ENCODE measurements at regions not wholly inside any gene's neighbourhood (a gene's known extent, or its start where the extent isn't known, plus 50 kb on each side); places are given as distances from the start of the nearest gene placed in this dataset.

DNA sequence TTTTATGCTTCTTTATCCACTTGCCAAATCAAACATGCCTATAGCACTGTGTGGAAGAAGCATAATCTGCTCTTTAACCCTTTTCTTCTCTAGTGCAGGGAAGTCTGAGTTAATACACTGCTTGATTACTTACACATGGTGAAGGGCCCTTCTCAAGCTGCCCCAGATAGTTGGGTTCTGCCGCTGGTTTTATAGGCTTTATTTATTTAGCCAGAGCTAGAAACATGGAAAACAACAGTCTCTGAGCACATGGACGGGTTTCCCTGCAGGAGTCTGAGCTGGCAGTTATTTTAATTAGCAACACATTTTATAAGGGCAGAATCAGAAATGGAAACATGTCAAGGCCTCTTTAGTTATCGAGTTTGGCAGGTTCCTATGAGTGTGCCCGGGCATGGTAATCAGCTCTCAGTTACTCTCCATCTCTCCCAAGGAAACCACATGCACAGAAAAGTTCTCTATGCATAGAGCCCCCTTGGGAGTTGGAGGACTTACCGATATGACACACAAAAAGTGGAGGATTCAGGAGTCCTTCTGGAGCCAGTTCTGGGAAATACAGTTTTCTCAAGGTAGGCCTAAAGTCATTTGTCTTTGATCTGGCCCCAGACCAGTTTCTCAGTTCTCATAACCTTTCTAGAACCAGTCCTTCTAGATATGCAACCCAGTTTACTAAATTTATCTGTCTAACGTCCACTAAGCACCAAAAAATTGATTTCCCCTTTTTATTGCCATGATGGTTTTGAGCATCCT lies 564.8 kb downstream of the ACTL7B start:
- TF ChIP-seq, protein P1, sequence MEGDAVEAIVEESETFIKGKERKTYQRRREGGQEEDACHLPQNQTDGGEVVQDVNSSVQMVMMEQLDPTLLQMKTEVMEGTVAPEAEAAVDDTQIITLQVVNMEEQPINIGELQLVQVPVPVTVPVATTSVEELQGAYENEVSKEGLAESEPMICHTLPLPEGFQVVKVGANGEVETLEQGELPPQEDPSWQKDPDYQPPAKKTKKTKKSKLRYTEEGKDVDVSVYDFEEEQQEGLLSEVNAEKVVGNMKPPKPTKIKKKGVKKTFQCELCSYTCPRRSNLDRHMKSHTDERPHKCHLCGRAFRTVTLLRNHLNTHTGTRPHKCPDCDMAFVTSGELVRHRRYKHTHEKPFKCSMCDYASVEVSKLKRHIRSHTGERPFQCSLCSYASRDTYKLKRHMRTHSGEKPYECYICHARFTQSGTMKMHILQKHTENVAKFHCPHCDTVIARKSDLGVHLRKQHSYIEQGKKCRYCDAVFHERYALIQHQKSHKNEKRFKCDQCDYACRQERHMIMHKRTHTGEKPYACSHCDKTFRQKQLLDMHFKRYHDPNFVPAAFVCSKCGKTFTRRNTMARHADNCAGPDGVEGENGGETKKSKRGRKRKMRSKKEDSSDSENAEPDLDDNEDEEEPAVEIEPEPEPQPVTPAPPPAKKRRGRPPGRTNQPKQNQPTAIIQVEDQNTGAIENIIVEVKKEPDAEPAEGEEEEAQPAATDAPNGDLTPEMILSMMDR (IDR thresholded peaks at IDR 0.05), result no peak
- TF ChIP-seq EZH2 (IDR thresholded peaks at IDR 0.05; ENCODE audit: borderline replicate concordance, insufficient read depth, low read depth, low read length, poor library complexity, severe bottlenecking), result no peak

Data from B cell (primary cell).